ENCODE measurements at regions not wholly inside any gene's neighbourhood (a gene's known extent, or its start where the extent isn't known, plus 50 kb on each side); places are given as distances from the start of the nearest gene placed in this dataset.

GRCh38 chr10:4632757-4633156 is 193.2 kb upstream of the AKR1E2 start:
- Histone ChIP-seq H3K4me3 (no peak overlapping the region), H3K27ac (no peak overlapping the region), H3K9me3 (peaks cover 9% of the 10 kb centered on the region), H3K9ac (no peak overlapping the region), H3K36me3 (no peaks in the 10 kb centered on the region), H4K20me1 (no peaks in the 10 kb centered on the region), H3K4me2 (no peak overlapping the region), H3K4me1 (no peaks in the 10 kb centered on the region), H3K27me3 (no peaks in the 10 kb centered on the region)
- no peak for TF ChIP-seq Cebpa-rat (IDR thresholded peaks at IDR 0.05)

DNA sequence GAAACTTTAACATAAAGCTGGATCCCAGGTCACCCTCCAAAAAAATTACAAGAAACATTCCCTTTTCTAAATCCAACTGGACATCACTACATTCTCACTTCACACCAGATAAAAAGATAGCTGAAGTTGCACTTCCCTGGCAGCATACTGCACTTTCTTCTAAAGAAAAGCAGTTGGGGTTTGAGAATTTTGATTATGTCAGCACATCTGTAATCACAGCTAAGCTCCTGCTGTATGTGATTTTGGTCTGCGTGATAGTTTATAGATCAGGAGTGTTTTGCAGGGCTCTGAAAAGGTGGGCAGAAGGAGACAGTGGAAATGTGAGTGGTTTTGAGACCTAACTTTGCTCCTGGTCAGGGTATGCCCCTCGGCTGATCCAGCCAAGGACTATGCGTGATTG is 199.1 kb upstream of the AKR1E2 start:
- no peak for TF ChIP-seq Cebpa-rat (IDR thresholded peaks at IDR 0.05)
- no peaks in the 10 kb centered on the region for H3K36me3 ChIP-seq

GRCh38 chr10:4623757-4624420 is 202.1 kb upstream of the AKR1E2 start:
- Histone ChIP-seq H3K36me3 (no peaks in the 10 kb centered on the region), H3K4me1 (no peaks in the 10 kb centered on the region), H3K9me3 (peaks cover 19% of the 10 kb centered on the region), H3K4me2 (no peak overlapping the region), H3K27ac (no peak overlapping the region), H4K20me1 (no peaks in the 10 kb centered on the region), H3K9ac (no peak overlapping the region), H3K27me3 (no peaks in the 10 kb centered on the region), H3K4me3 (no peak overlapping the region)
- TF ChIP-seq Cebpa-rat (IDR thresholded peaks at IDR 0.05), result no peak

More for the DNA sequence above, 199.1 kb upstream of the AKR1E2 start:
- Histone ChIP-seq H3K9ac (no peak overlapping the region), H3K9me3 (peaks cover 19% of the 10 kb centered on the region), H4K20me1 (no peaks in the 10 kb centered on the region), H3K27me3 (no peaks in the 10 kb centered on the region), H3K4me2 (no peak overlapping the region), H3K27ac (no peak overlapping the region), H3K4me3 (no peak overlapping the region), H3K4me1 (no peaks in the 10 kb centered on the region)

GRCh38 chr10:4623200-4623599 is 202.8 kb upstream of the AKR1E2 start:
- no peak for TF ChIP-seq Cebpa-rat (IDR thresholded peaks at IDR 0.05)
- no peak overlapping the region for H3K4me2 ChIP-seq
- H3K27ac ChIP-seq, result no peak overlapping the region
- H4K20me1 ChIP-seq, result no peaks in the 10 kb centered on the region
- no peak overlapping the region for H3K9ac ChIP-seq
- H3K36me3 ChIP-seq, result no peaks in the 10 kb centered on the region
- no peak overlapping the region for H3K4me3 ChIP-seq
- no peaks in the 10 kb centered on the region for H3K27me3 ChIP-seq
- H3K9me3 ChIP-seq, result peaks cover 15% of the 10 kb centered on the region
- H3K4me1 ChIP-seq, result no peaks in the 10 kb centered on the region

GRCh38 chr10:4622384-4622783 is 203.6 kb upstream of the AKR1E2 start:
- TF ChIP-seq Cebpa-rat (IDR thresholded peaks at IDR 0.05), result no peak
- H4K20me1 ChIP-seq, result no peaks in the 10 kb centered on the region
- no peak overlapping the region for H3K27ac ChIP-seq
- no peak overlapping the region for H3K4me3 ChIP-seq
- no peak overlapping the region for H3K4me2 ChIP-seq
- no peak overlapping the region for H3K9ac ChIP-seq
- no peaks in the 10 kb centered on the region for H3K27me3 ChIP-seq
- no peaks in the 10 kb centered on the region for H3K4me1 ChIP-seq
- H3K36me3 ChIP-seq, result no peaks in the 10 kb centered on the region
- H3K9me3 ChIP-seq, result peaks cover 10% of the 10 kb centered on the region

DNA sequence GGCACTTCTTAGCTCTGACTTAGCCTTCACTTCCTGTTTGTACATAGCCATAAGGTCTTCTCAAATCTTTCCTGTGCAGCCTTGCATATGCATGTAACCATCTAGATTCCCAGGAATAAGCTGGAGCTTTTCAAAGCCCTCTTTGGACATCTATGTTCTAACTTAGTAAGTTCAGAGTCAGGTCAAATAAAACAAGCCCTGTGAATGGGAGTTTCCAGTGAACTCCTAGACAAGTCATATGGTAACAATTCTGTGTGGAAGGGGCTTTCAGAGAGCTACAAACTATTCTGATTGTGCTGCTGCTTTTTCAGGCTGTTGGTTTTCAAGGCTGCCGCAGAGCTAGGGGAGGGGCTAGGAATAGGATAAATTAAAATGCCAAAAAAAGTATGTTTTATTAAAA is 208.4 kb upstream of the AKR1E2 start:
- H3K4me3 ChIP-seq, result no peak overlapping the region
- peaks cover 20% of the 10 kb centered on the region for H3K9me3 ChIP-seq
- no peak overlapping the region for H3K9ac ChIP-seq
- no peaks in the 10 kb centered on the region for H3K27me3 ChIP-seq
- H3K36me3 ChIP-seq, result no peaks in the 10 kb centered on the region
- no peaks in the 10 kb centered on the region for H3K4me1 ChIP-seq
- H3K4me2 ChIP-seq, result no peak overlapping the region
- no peak overlapping the region for H3K27ac ChIP-seq
- H4K20me1 ChIP-seq, result no peaks in the 10 kb centered on the region
- TF ChIP-seq Cebpa-rat (IDR thresholded peaks at IDR 0.05), result no peak

GRCh38 chr10:4615042-4615441 is 211.0 kb upstream of the AKR1E2 start:
- no peak for TF ChIP-seq Cebpa-rat (IDR thresholded peaks at IDR 0.05)
- H3K27ac ChIP-seq, result no peak overlapping the region
- H4K20me1 ChIP-seq, result no peaks in the 10 kb centered on the region
- H3K9ac ChIP-seq, result no peak overlapping the region
- H3K4me2 ChIP-seq, result no peak overlapping the region
- no peak overlapping the region for H3K4me3 ChIP-seq
- H3K9me3 ChIP-seq, result peaks cover 20% of the 10 kb centered on the region
- H3K4me1 ChIP-seq, result no peaks in the 10 kb centered on the region
- no peaks in the 10 kb centered on the region for H3K27me3 ChIP-seq
- no peaks in the 10 kb centered on the region for H3K36me3 ChIP-seq

GRCh38 chr10:4609251-4609650 is 216.8 kb upstream of the AKR1E2 start:
- Histone ChIP-seq H3K4me3 (no peak overlapping the region), H3K27ac (no peak overlapping the region), H4K20me1 (no peaks in the 10 kb centered on the region), H3K4me2 (no peak overlapping the region), H3K4me1 (no peaks in the 10 kb centered on the region), H3K36me3 (no peaks in the 10 kb centered on the region), H3K27me3 (no peaks in the 10 kb centered on the region), H3K9me3 (no peaks in the 10 kb centered on the region), H3K9ac (no peak overlapping the region)
- TF ChIP-seq Cebpa-rat (IDR thresholded peaks at IDR 0.05), result no peak

- H3K27me3 ChIP-seq, result no peaks in the 10 kb centered on the region
- TF ChIP-seq Cebpa-rat (IDR thresholded peaks at IDR 0.05), result no peak
- no peak overlapping the region for H3K27ac ChIP-seq
- H3K9me3 ChIP-seq, result no peaks in the 10 kb centered on the region
- no peaks in the 10 kb centered on the region for H3K36me3 ChIP-seq
- no peaks in the 10 kb centered on the region for H4K20me1 ChIP-seq
- H3K4me1 ChIP-seq, result no peaks in the 10 kb centered on the region
- H3K9ac ChIP-seq, result no peak overlapping the region
- H3K4me2 ChIP-seq, result no peak overlapping the region
- H3K4me3 ChIP-seq, result no peak overlapping the region
Measured at GRCh38 chr10:4607681-4608080, 218.3 kb upstream of the AKR1E2 start.

DNA sequence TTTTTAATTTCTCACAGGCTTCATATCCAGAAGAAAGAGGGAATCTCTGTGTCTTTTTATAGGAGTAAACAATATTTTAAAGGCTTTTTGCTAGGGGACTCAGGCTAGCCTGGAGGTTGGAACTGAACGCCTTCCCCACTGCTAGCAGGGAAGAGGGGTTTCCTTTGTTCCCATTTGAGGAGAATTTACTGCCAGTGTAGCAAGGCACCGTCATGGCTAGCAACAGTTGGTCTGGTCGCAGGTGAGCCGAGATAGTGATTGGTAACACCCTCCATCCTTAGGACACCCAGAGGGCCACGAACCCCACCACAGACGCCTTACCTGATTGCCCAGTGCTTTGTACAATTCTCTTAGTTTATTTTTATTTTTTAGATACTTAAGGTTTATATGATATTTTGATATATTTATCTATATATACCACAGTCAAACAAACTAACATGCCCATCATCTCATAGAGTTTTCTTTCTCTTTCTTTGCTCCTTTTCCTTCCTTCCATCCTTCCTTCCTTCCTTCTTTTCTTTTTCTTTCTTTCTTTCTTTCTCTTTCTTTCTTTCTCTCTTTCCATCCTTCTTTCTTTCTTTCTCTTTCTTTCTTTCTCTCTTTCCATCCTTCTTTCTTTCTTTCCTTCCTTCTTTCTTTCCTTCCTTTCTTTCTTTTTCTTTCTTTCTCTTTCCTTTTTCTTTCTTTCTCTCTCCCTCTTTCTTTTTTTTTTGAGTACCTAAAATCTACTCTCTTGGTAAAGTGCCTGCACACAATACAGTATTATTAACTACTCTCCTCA is 219.0 kb upstream of the AKR1E2 start:
- H3K27ac ChIP-seq, result no peak overlapping the region
- no peaks in the 10 kb centered on the region for H3K4me1 ChIP-seq
- no peaks in the 10 kb centered on the region for H3K27me3 ChIP-seq
- no peaks in the 10 kb centered on the region for H3K9me3 ChIP-seq
- H4K20me1 ChIP-seq, result no peaks in the 10 kb centered on the region
- no peak overlapping the region for H3K4me2 ChIP-seq
- H3K36me3 ChIP-seq, result no peaks in the 10 kb centered on the region
- no peak overlapping the region for H3K9ac ChIP-seq
- TF ChIP-seq Cebpa-rat (IDR thresholded peaks at IDR 0.05), result no peak
- no peak overlapping the region for H3K4me3 ChIP-seq
